Activated CD4-positive, alpha-beta T cell treated with anti-CD3 and anti-CD28 coated beads, Interleukin-2, amount 10 ng/mL, durations not matched to agents 7 days and 5 days (primary cell): ENCODE measurements at regions not wholly inside any gene's neighbourhood (a gene's known extent, or its start where the extent isn't known, plus 50 kb on each side); places are given as distances from the start of the nearest gene placed in this dataset.

Experiments used
- CTCF ChIA-PET: fragments of 350-600 bp; sonication (Branson Sonifier 250); formaldehyde crosslinking; loops from one replicate; lab custom pipeline; 2021; ENCODE audit warnings: antibody characterized with exemption; lab: Charles Lee
- POLR2A ChIA-PET: fragments of 350-600 bp; sonication (Branson Sonifier 250); formaldehyde crosslinking; loops from one replicate; lab custom pipeline; 2021; ENCODE audit warnings: antibody characterized with exemption; lab: Charles Lee
- DNase-seq: peaks from one replicate; pipeline ENCODE4 v3.0.0-alpha.2; 2020
- H3K27ac Mint-ChIP-seq: one replicate; pipeline ENCODE4 v1.8.0; 2021; ENCODE audit warnings: mild to moderate bottlenecking, moderate library complexity, mixed read lengths
- H3K27me3 Mint-ChIP-seq: one replicate; pipeline ENCODE4 v1.8.0; 2021; ENCODE audit warnings: mixed read lengths
- H3K36me3 Mint-ChIP-seq: one replicate; pipeline ENCODE4 v1.8.0; 2021; ENCODE audit warnings: low read depth, mixed read lengths
- H3K4me1 Mint-ChIP-seq: one replicate; pipeline ENCODE4 v1.8.0; 2021; ENCODE audit warnings: mixed read lengths
- H3K4me3 Mint-ChIP-seq: one replicate; pipeline ENCODE4 v1.8.0; 2021; ENCODE audit warnings: mild to moderate bottlenecking, moderate library complexity, mixed read lengths
- H3K9me3 Mint-ChIP-seq: one replicate; pipeline ENCODE4 v1.8.0; 2021; ENCODE audit warnings: mixed read lengths

GRCh38 chr5:170451747-170452365 lies 52.0 kb upstream of the KCNIP1 start:
- Mint-ChIP-seq H3K27ac (no peak overlapping the region), H3K4me3 (no peak overlapping the region), H3K27me3 (peaks cover 23% of the 10 kb centered on the region), H3K9me3 (no peaks in the 10 kb centered on the region), H3K36me3 (no peaks in the 10 kb centered on the region), H3K4me1 (no peaks in the 10 kb centered on the region)
- ChIA-PET POLR2A (no interaction called here), CTCF (no interaction called here)
- no peak for DNase-seq

GRCh38 chr5:170450061-170450669 lies 53.7 kb upstream of the KCNIP1 start:
- Mint-ChIP-seq H3K4me1 (no peaks in the 10 kb centered on the region), H3K27ac (no peak overlapping the region), H3K4me3 (no peak overlapping the region), H3K36me3 (no peaks in the 10 kb centered on the region), H3K9me3 (no peaks in the 10 kb centered on the region), H3K27me3 (peaks cover 18% of the 10 kb centered on the region)
- DNase-seq, result no peak
- ChIA-PET CTCF (no interaction called here), POLR2A (no interaction called here)

- Mint-ChIP-seq H3K4me3 (no peak overlapping the region), H3K27me3 (peaks cover 15% of the 10 kb centered on the region), H3K36me3 (no peaks in the 10 kb centered on the region), H3K4me1 (no peaks in the 10 kb centered on the region), H3K27ac (no peak overlapping the region), H3K9me3 (no peaks in the 10 kb centered on the region)
- POLR2A ChIA-PET, result no interaction called here
- no peak for DNase-seq
- CTCF ChIA-PET, result interaction anchor here (1.8 kb wide), 1 partner anchor 15 kb away, joined by 3 read pairs; no protein-coding TSS in a partner anchor
These were observed 54.6 kb upstream of the KCNIP1 start for GRCh38 chr5:170449232-170449631.

- CTCF ChIA-PET, result interaction anchor here (1.8 kb wide), 1 partner anchor 14 kb away, joined by 3 read pairs; no protein-coding TSS in a partner anchor
- POLR2A ChIA-PET, result no interaction called here
- Mint-ChIP-seq H3K36me3 (no peaks in the 10 kb centered on the region), H3K4me3 (no peak overlapping the region), H3K27me3 (peaks cover 7% of the 10 kb centered on the region), H3K27ac (no peak overlapping the region), H3K4me1 (no peaks in the 10 kb centered on the region), H3K9me3 (no peaks in the 10 kb centered on the region)
- DNase-seq, result no peak
These were observed 55.6 kb upstream of the KCNIP1 start for GRCh38 chr5:170448221-170448620.

- POLR2A ChIA-PET, result no interaction called here
- Mint-ChIP-seq H3K27ac (no peak overlapping the region), H3K9me3 (no peaks in the 10 kb centered on the region), H3K27me3 (peaks cover 2% of the 10 kb centered on the region), H3K36me3 (no peaks in the 10 kb centered on the region), H3K4me3 (no peak overlapping the region), H3K4me1 (no peaks in the 10 kb centered on the region)
- DNase-seq, result no peak
- CTCF ChIA-PET, result interaction anchor here (0.9 kb wide), 1 partner anchor 12 kb away, joined by 3 read pairs; no protein-coding TSS in a partner anchor
These were observed 57.2 kb upstream of the KCNMB1 start for GRCh38 chr5:170446365-170446764.

- POLR2A ChIA-PET, result no interaction called here
- no peak for DNase-seq
- CTCF ChIA-PET, result interaction anchor here (0.9 to 1.5 kb wide), 3 partner anchors 11 to 186 kb away, joined by 3 to 4 read pairs (median 3); no protein-coding TSS in a partner anchor
- Mint-ChIP-seq H3K4me3 (no peak overlapping the region), H3K27ac (no peak overlapping the region), H3K36me3 (no peaks in the 10 kb centered on the region), H3K4me1 (no peaks in the 10 kb centered on the region), H3K9me3 (no peaks in the 10 kb centered on the region), H3K27me3 (peaks cover 2% of the 10 kb centered on the region)
These were observed 56.8 kb upstream of the KCNMB1 start for GRCh38 chr5:170445936-170446335.

- no peak overlapping the region for H3K27ac Mint-ChIP-seq
- H3K27me3 Mint-ChIP-seq, result peaks cover 2% of the 10 kb centered on the region
- DNase-seq, result no peak
- H3K4me1 Mint-ChIP-seq, result no peaks in the 10 kb centered on the region
- H3K4me3 Mint-ChIP-seq, result no peak overlapping the region
- no peaks in the 10 kb centered on the region for H3K36me3 Mint-ChIP-seq
- POLR2A ChIA-PET, result no interaction called here
- H3K9me3 Mint-ChIP-seq, result no peaks in the 10 kb centered on the region
- CTCF ChIA-PET, result interaction anchor here (1.0 to 1.5 kb wide), 2 partner anchors 10 to 187 kb away, joined by 3 to 4 read pairs; no protein-coding TSS in a partner anchor
These were observed 55.9 kb upstream of the KCNMB1 start for GRCh38 chr5:170444969-170445505.

GRCh38 chr5:170444181-170444580 lies 55.0 kb upstream of the KCNMB1 start:
- ChIA-PET POLR2A (no interaction called here), CTCF (interaction anchor here (1.5 kb wide), 1 partner anchor 9 kb away, joined by 4 read pairs; no protein-coding TSS in a partner anchor)
- Mint-ChIP-seq H3K27me3 (peaks cover 2% of the 10 kb centered on the region), H3K4me3 (no peak overlapping the region), H3K27ac (no peak overlapping the region), H3K4me1 (no peaks in the 10 kb centered on the region), H3K36me3 (no peaks in the 10 kb centered on the region), H3K9me3 (no peaks in the 10 kb centered on the region)
- DNase-seq, result no peak

GRCh38 chr5:170443624-170444023 lies 54.5 kb upstream of the KCNMB1 start:
- Mint-ChIP-seq H3K36me3 (no peaks in the 10 kb centered on the region), H3K4me1 (no peaks in the 10 kb centered on the region), H3K27me3 (peaks cover 2% of the 10 kb centered on the region), H3K9me3 (no peaks in the 10 kb centered on the region), H3K27ac (no peak overlapping the region), H3K4me3 (no peak overlapping the region)
- POLR2A ChIA-PET, result no interaction called here
- no peak for DNase-seq
- CTCF ChIA-PET, result interaction anchor here (0.6 kb wide), 1 partner anchor 552 kb away, joined by 4 read pairs; no protein-coding TSS in a partner anchor

GRCh38 chr5:170442921-170443320 lies 53.8 kb upstream of the KCNMB1 start:
- Mint-ChIP-seq H3K27ac (no peak overlapping the region), H3K27me3 (peaks cover 2% of the 10 kb centered on the region), H3K4me3 (no peak overlapping the region), H3K9me3 (no peaks in the 10 kb centered on the region), H3K36me3 (no peaks in the 10 kb centered on the region), H3K4me1 (no peaks in the 10 kb centered on the region)
- ChIA-PET CTCF (no interaction called here), POLR2A (no interaction called here)
- DNase-seq, result no peak

GRCh38 chr5:170442391-170442790 lies 53.2 kb upstream of the KCNMB1 start:
- no peak overlapping the region for H3K4me3 Mint-ChIP-seq
- H3K9me3 Mint-ChIP-seq, result no peaks in the 10 kb centered on the region
- no peak overlapping the region for H3K27ac Mint-ChIP-seq
- H3K27me3 Mint-ChIP-seq, result peaks cover 2% of the 10 kb centered on the region
- DNase-seq, result no peak
- no peaks in the 10 kb centered on the region for H3K4me1 Mint-ChIP-seq
- ChIA-PET CTCF (no interaction called here), POLR2A (no interaction called here)
- H3K36me3 Mint-ChIP-seq, result no peaks in the 10 kb centered on the region

GRCh38 chr5:170441393-170441784 lies 52.2 kb upstream of the KCNMB1 start:
- DNase-seq, result no peak
- CTCF ChIA-PET, result no interaction called here
- Mint-ChIP-seq H3K27ac (no peak overlapping the region), H3K9me3 (no peaks in the 10 kb centered on the region), H3K4me3 (no peak overlapping the region), H3K27me3 (no peaks in the 10 kb centered on the region), H3K36me3 (no peaks in the 10 kb centered on the region), H3K4me1 (no peaks in the 10 kb centered on the region)
- POLR2A ChIA-PET, result no interaction called here

GRCh38 chr5:170440771-170441392 lies 51.7 kb upstream of the KCNMB1 start:
- ChIA-PET CTCF (no interaction called here), POLR2A (no interaction called here)
- no peak for DNase-seq
- Mint-ChIP-seq H3K9me3 (no peaks in the 10 kb centered on the region), H3K4me3 (no peak overlapping the region), H3K36me3 (no peaks in the 10 kb centered on the region), H3K4me1 (no peaks in the 10 kb centered on the region), H3K27ac (no peak overlapping the region), H3K27me3 (no peaks in the 10 kb centered on the region)
